Neutrophil (primary cell): ENCODE measurements at regions not wholly inside any gene's neighbourhood (a gene's known extent, or its start where the extent isn't known, plus 50 kb on each side); places are given as distances from the start of the nearest gene placed in this dataset.

Experiments used
- H3K27ac ChIP-seq: fragments of 200-600 bp; sonication (generic); 2 replicates; pipeline ENCODE4 v1.5.1; 2016; ENCODE audit warnings: mild to moderate bottlenecking, moderate library complexity
- H3K27me3 ChIP-seq: fragments of 200-600 bp; sonication (generic); 2 replicates; pipeline ENCODE4 v1.6.0; 2016; ENCODE audit warnings: mild to moderate bottlenecking
- H3K36me3 ChIP-seq: fragments of 200-600 bp; sonication (generic); 2 replicates; pipeline ENCODE4 v1.5.1; 2017
- H3K4me1 ChIP-seq, 2 experiments: fragments of 200-600 bp in 1 of 2; sonication (generic) in 1 of 2; 1 replicate in 1 of 2; 2 replicates in 1 of 2; pipeline versions ENCODE4 v1.5.1 to v1.6.1; 2013 to 2016; ENCODE audit warnings: low read depth in 1 of 2, low read length in 1 of 2, mild to moderate bottlenecking in 1 of 2, moderate library complexity in 1 of 2; ENCODE audit not compliant: control insufficient read depth in 1 of 2, insufficient read depth in 1 of 2
- H3K4me3 ChIP-seq, 2 experiments: fragments of 200-600 bp in 1 of 2; sonication (generic) in 1 of 2; 1 replicate in 1 of 2; 2 replicates in 1 of 2; pipeline ENCODE4 v1.5.1; 2013 to 2016; ENCODE audit warnings: low read depth in 1 of 2, low read length in 1 of 2, mild to moderate bottlenecking in 1 of 2, moderate library complexity in 1 of 2
- H3K9me3 ChIP-seq: fragments of 200-600 bp; sonication (generic); 2 replicates; pipeline ENCODE4 v1.5.1; 2016
- TF ChIP-seq, protein P1 (sequence below): fragments of 200-600 bp; sonication (generic); IDR thresholded peaks from 2 replicates; pipeline ENCODE4 v1.5.1; 2016; ENCODE audit warnings: antibody characterized with exemption

DNA sequence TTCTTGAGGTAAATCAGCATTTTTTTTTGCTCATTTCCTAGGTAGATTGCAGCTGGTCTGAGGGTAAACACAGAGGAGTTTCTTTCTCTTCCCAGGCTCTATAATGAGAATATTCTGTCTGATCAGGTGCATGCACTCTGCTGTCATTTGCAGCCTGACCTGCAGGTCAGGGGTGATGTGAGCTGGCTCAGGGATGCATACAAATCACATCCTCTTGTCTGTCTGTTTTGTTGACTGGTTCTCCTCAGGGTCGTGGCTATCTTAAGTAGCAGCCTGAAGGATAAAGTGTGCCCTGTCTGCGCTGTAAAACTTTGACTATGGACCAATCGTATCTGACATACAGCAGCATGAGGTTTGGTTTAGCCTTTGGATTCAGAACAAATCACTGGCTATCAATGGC, 183.4 kb upstream of the POU3F2 start:
- H3K9me3 ChIP-seq: no peaks in the 10 kb centered on the region
- TF ChIP-seq, protein P1, sequence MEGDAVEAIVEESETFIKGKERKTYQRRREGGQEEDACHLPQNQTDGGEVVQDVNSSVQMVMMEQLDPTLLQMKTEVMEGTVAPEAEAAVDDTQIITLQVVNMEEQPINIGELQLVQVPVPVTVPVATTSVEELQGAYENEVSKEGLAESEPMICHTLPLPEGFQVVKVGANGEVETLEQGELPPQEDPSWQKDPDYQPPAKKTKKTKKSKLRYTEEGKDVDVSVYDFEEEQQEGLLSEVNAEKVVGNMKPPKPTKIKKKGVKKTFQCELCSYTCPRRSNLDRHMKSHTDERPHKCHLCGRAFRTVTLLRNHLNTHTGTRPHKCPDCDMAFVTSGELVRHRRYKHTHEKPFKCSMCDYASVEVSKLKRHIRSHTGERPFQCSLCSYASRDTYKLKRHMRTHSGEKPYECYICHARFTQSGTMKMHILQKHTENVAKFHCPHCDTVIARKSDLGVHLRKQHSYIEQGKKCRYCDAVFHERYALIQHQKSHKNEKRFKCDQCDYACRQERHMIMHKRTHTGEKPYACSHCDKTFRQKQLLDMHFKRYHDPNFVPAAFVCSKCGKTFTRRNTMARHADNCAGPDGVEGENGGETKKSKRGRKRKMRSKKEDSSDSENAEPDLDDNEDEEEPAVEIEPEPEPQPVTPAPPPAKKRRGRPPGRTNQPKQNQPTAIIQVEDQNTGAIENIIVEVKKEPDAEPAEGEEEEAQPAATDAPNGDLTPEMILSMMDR: no peak
- no peaks in the 10 kb centered on the region for H3K27me3 ChIP-seq
- H3K4me3 ChIP-seq: no peak overlapping the region
- H3K27ac ChIP-seq: no peak overlapping the region
- no peaks in the 10 kb centered on the region for H3K36me3 ChIP-seq
- H3K4me1 ChIP-seq: no peaks in the 10 kb centered on the region

- H3K4me1 ChIP-seq: no peaks in the 10 kb centered on the region
- no peak overlapping the region for H3K27ac ChIP-seq
- no peaks in the 10 kb centered on the region for H3K27me3 ChIP-seq
- H3K36me3 ChIP-seq: no peaks in the 10 kb centered on the region
- no peak overlapping the region for H3K4me3 ChIP-seq
- TF ChIP-seq, protein P1: no peak
- no peaks in the 10 kb centered on the region for H3K9me3 ChIP-seq
Observed at GRCh38 chr6:98653179-98653578, 181.2 kb upstream of the POU3F2 start.

DNA sequence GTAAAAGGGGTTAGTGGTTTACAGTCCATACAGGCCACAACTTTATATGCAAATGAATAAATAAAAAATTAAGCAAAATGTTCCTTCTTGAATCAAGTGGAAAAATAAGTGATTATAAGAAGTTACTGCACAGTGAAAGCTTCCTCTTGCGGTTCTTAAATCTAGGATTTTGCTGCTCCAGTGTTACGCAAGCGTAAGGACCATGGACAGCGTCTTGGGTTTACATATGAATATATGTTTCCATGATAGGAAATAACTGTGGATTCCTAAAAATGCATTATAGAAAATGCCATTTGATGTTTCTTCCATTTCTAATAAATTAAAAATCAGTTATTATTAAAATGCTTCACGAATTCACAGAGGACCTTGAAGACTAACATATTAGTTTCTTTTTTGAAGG, 176.6 kb upstream of the POU3F2 start:
- TF ChIP-seq, protein P1: no peak
- Histone ChIP-seq H3K4me3 (no peak overlapping the region), H3K27me3 (no peaks in the 10 kb centered on the region), H3K9me3 (no peaks in the 10 kb centered on the region), H3K4me1 (no peaks in the 10 kb centered on the region), H3K27ac (no peak overlapping the region), H3K36me3 (no peaks in the 10 kb centered on the region)

DNA sequence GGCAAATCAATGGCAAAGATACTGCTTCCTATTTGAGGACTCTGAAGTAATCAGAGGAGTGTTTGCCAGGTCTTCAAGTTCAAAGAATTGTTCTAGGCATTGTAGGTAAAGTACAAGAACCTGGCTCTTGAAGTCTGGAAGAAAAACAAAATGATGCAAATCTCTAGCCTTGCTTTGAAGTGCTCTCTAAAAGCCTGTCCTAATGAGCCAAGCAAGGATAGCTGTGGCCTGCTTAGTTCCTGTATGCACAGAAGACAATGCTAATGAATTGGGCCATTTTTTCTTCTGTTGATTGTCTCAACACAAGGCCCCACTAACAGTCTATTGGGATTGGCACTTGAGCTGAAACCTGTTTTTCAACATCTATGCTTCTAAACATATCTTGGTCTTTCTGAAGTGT, 165.0 kb upstream of the POU3F2 start:
- H3K36me3 ChIP-seq: no peaks in the 10 kb centered on the region
- TF ChIP-seq, protein P1: no peak
- H3K27me3 ChIP-seq: no peaks in the 10 kb centered on the region
- no peak overlapping the region for H3K27ac ChIP-seq
- no peak overlapping the region for H3K4me3 ChIP-seq
- H3K4me1 ChIP-seq: no peaks in the 10 kb centered on the region
- no peaks in the 10 kb centered on the region for H3K9me3 ChIP-seq

DNA sequence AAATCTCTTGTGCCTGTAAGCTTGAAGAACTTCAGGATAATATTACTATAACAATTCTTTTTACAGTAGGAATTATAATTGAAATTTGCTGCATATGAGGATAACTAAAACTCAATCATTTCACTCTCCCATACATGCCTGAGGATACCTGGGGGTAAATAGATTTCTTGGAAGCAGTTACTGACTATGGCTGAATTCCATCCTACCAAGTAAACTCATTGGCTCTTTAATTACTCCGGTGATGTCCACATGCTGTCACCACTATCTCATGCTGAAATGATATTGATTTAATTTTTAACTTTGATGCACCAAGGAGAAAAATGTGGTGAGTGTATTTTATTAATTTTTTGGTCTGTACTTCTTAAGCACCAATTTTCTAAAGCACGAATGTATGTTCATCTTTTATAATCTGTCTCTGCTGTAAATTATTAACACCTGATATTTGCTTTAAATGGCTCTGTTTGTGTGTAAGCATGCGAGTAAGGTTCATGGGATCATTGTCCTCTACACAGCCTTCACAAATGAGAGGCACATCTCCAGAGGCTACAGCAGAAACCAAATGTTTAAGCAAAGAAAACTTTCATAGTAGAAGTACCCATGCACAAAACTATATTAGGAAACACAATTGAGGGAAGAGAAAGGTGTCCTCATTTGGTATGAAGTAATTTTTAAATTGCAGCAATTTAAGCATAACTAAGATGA, 164.2 kb upstream of the POU3F2 start:
- no peaks in the 10 kb centered on the region for H3K27me3 ChIP-seq
- H3K4me3 ChIP-seq: no peak overlapping the region
- no peaks in the 10 kb centered on the region for H3K4me1 ChIP-seq
- H3K27ac ChIP-seq: no peak overlapping the region
- H3K9me3 ChIP-seq: no peaks in the 10 kb centered on the region
- H3K36me3 ChIP-seq: no peaks in the 10 kb centered on the region
- TF ChIP-seq, protein P1: no peak
